GM21717 (cell line): ENCODE measurements at regions not wholly inside any gene's neighbourhood (a gene's known extent, or its start where the extent isn't known, plus 50 kb on each side); places are given as distances from the start of the nearest gene placed in this dataset.
"Not testable (repeated sequence)": the region's sequence is repeated elsewhere in the genome, so short reads cannot be mapped to it uniquely, and the experiment has no call there.

ENCODE experiments used
- ATAC-seq: cut with Tn5 transposase; IDR thresholded peaks from one replicate; pipeline ENCODE4 v1.9.1; 2021; ENCODE audit warnings: mild to moderate bottlenecking, moderate library complexity; ENCODE audit not compliant: unreplicated experiment

- ATAC-seq: no peak
Measured at GRCh38 chr15:96165081-96165480, 165.4 kb upstream of the NR2F2 start.

DNA sequence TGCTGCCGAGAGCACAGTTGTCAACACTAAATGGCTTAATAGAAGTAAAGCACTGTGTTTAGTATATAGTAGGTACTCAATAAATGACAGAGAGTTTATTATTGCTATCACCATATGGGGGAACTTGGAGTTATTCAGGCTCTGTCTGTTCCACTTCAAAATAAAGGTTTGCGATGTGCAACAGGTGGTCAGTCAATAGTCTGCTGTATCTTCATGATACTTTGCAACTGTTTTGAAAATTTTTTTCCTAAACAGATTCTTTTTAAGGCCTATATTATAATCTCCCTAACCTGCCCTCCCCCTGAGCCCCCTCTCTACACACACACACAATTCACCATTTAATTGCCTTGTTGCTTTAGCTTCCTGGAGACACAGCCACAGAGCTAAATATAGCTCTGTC lies 164.7 kb upstream of the NR2F2 start:
- ATAC-seq: no peak

DNA sequence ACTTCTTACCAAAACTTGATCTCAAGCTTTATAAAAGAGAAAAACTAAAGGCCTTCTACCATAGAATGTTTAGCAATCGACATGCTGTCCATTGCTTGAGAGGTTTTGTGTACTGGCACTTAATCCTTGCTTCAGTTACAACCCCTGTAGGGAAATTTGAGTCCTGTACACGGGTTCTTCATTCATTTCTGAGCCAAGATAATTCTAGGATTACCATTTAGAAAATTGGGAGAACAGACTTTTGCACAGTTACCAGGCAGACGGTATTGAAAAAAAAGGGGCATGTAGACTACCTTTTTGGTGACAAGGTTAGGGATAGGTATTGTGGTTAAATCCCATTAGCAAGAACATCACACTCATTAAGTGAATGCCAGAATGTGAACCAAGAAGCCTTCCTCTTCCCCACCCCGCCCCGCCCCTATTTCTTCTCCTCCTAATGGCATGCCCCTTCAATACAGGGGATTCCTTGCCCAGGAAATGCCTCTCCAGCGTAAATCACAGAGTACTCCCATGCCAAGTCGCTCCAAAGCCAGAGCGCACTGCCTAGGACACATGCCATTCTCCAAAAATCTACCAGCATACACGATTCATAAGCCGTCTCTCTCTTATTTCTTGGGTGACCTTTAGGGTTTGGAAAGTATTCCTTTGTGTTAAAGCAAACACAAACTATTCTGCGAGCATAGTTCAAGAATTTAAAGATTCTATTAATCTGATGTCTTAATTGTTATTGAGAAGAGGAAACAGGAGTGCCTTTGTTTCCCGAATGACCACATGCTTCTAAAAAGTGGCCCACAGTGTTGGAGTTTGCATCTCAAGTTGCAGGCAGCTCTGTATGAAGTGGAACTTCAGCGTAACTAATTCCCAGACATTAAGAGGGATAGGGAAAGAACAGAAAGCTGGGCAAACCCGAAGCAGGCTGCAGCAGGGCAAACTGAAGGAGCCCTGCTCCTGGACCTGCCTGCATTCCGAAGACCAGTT lies 164.0 kb upstream of the NR2F2 start:
- no peak for ATAC-seq

GRCh38 chr15:96170616-96170978 lies 159.9 kb upstream of the NR2F2 start:
- ATAC-seq: not testable (repeated sequence)

DNA sequence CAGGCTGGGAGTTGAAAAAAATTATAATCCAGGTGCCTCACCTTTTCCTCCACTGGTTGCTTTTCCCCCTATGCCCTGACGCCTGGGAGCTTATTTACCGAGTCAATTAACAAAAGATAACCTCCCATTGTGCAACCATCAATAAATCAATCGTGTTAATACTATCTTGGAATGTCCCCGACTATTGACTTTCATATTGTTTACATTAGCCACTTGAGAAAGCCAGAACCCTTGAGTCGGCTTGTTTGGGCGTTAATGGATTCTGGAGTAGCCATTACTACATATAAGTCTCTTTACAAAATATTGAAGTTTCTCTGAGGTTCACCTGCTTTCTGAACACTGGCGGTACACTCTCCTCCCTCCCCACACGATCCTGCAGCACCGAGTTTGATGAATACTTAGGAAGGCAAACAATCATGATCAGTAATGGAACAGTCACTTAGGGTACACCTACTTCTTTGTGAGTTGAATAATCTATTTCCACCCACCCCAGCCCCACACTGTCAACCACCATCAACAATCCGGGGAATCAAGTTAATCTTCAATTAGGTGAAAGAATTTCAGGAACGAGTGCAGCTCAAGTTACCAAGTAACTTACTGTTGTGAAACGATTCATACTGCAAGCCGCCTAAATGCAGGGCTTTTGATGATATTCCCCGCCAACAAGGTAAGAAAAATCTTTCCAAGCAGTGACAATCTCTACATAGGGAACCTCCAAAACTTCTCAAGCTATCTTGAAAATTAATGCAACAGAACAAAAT lies 159.3 kb upstream of the NR2F2 start:
- ATAC-seq: no peak

DNA sequence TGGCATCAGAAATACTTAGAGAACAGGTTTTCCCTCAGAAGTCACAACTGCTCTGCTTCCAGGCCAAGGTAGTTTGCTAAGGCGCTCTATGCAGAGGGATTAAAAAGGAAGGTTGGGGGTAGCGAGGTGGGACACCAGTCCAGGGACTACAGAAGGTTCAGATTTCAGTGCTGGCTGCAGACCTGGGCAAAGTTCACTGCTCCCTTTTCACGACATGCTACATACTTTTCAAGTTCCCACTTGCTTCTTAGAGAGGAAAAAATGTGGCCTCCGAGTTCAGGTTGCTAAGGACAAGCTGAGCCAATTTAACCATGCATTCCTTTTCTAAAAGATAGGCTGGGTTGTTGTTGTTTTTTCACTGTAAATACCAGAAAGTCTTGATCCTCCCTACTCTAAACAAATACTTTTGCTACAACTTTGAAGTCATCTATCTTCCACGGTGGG lies 158.6 kb upstream of the NR2F2 start:
- no peak for ATAC-seq

GRCh38 chr15:96172417-96172816 lies 158.1 kb upstream of the NR2F2 start:
- no peak for ATAC-seq

- ATAC-seq: no peak
Measured at GRCh38 chr15:96176831-96177230, 153.7 kb upstream of the NR2F2 start.

- no peak for ATAC-seq
Measured at GRCh38 chr15:96177279-96177678, 153.2 kb upstream of the NR2F2 start.

GRCh38 chr15:96180087-96180748 lies 150.3 kb upstream of the NR2F2 start:
- no peak for ATAC-seq

DNA sequence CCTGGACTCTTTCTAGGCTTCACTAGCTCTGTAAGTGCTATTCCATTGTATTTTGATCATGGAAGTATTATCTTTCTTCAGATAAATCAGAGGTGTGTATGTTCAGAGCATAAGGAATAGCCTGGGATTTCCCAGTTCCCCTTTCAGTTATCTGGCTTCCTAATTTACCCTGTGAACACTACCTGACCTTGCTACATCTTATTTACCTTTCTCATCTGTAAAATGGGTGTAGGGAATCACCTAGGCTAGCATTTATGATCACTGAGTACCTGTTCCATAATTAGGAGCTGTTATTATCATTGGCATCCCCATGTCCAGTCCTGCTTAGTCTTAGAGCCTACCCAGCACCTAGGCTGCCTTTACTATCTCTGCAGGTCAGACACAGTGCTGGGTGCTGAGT lies 149.3 kb upstream of the NR2F2 start:
- ATAC-seq: no peak

DNA sequence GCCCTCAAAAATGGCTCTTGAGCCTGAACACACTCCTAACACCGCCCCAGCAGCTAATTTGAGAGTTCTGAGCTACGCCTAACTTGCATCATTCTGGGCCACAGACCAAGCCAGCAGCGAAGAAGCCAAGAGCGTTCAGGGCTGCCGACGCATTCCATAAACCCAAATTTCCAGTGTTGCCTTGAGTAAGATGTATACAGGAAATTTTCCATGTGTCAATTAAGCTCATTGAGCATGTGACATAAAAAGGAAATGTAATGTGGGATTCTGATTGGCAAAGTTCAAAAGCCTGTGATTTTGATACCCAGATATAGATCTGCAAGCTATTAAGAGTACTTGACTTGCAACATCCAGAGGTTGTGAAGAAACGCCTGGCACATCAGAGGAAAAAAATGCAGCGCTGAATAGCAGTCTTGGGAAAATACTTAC lies 148.6 kb upstream of the NR2F2 start:
- no peak for ATAC-seq

GRCh38 chr15:96182736-96183513 lies 147.6 kb upstream of the NR2F2 start:
- no peak for ATAC-seq

GRCh38 chr15:96183514-96183850 lies 147.0 kb upstream of the NR2F2 start:
- no peak for ATAC-seq

DNA sequence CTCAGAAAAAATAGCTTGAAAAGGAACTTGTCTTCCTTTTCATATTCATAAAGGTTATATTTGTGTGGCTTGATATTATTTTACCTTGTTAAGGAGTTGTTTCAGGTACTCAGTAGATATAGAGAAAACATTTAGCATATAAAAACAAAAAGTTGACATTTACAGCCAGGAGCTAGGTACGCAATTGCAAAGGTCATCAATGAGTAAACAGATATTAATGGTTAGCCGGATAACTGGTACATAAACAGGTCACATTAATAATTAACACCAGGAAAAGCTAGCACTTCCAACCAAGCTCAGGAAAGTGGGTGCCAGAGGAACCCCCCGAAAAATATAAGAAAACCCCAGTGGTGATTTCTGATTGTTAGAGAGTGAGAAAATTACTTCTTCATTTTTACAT lies 146.6 kb upstream of the NR2F2 start:
- ATAC-seq: no peak

DNA sequence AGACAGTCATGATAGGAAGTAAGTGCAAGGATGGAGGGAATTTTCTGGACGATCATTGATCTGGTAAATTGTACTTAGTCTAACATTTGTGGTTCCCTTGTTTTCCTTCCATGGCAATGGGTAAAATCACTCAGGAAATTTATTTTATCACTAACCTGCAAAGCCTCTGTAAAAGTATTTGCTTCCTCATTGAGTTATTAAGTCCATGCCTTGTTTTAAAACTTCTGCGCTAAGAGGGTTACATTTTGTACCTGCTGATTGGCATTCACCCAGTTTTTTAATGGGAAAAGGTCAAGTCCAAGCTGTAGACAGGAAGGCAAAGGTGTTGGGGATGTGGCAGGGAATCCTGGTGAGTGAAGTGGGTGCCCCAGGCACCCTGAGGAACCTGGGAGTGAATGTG lies 146.2 kb upstream of the NR2F2 start:
- no peak for ATAC-seq

- no peak for ATAC-seq
Measured at GRCh38 chr15:96186105-96186504, 144.4 kb upstream of the NR2F2 start.

- no peak for ATAC-seq
Measured at GRCh38 chr15:96187341-96188305, 142.9 kb upstream of the NR2F2 start.

- no peak for ATAC-seq
Measured at GRCh38 chr15:96197721-96198120, 132.8 kb upstream of the NR2F2 start.

DNA sequence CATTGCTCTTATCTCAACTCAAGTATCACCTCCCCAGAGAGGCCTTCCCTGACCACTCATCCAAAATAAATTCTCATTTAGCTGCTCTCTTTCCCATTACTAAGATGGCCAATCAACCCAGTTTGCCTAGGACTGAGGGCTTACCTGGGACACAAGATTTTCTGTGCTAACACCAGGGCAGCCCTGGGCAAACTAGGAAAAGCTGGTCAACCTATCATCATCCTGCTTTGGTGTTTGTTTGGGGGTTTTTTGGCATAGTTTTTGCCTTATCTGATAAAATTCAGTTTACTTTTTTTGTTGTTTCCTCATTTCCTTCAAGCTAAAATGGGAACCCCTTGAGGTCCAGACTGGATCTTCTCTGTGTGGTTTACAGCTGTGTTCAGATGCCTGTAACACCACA lies 131.4 kb upstream of the NR2F2 start:
- ATAC-seq: no peak
